ENCODE measurements at regions not wholly inside any gene's neighbourhood (a gene's known extent, or its start where the extent isn't known, plus 50 kb on each side); places are given as distances from the start of the nearest gene placed in this dataset.

GRCh38 chr13:58729361-58729760 is 1097.8 kb downstream of the PCDH17 start:
- no peak for DNase-seq (ENCODE audit: insufficient read length, low spot score)
- no peak for FAIRE-seq
- no peak for TF ChIP-seq TAF1 (IDR thresholded peaks at IDR 0.05; ENCODE audit: low read depth, low read length)
- TF ChIP-seq PAX5 (IDR thresholded peaks at IDR 0.05; ENCODE audit: insufficient read depth, low read length, severe bottlenecking): no peak
- no peak for TF ChIP-seq POLR2A (IDR thresholded peaks at IDR 0.05; ENCODE audit: low read depth, low read length)
- no peak for TF ChIP-seq SPI1 (IDR thresholded peaks at IDR 0.05; ENCODE audit: low read depth, low read length)
- no peak for TF ChIP-seq POLR2AphosphoS5 (IDR thresholded peaks at IDR 0.05; ENCODE audit: low read depth, low read length)
- no peak for TF ChIP-seq POU2F2 (IDR thresholded peaks at IDR 0.05; ENCODE audit: low read depth, low read length)

- DNase-seq (ENCODE audit: insufficient read length, low spot score) (no peak), FAIRE-seq (no peak)
These were observed 1113.1 kb downstream of the PCDH17 start for GRCh38 chr13:58744686-58745085.

GRCh38 chr13:58767566-58767965 is 1136.0 kb downstream of the PCDH17 start:
- DNase-seq (ENCODE audit: insufficient read length, low spot score): no peak
- no peak for FAIRE-seq
- TF ChIP-seq POLR2AphosphoS5 (IDR thresholded peaks at IDR 0.05; ENCODE audit: low read depth, low read length) (no peak), SPI1 (IDR thresholded peaks at IDR 0.05; ENCODE audit: low read depth, low read length) (no peak), PAX5 (IDR thresholded peaks at IDR 0.05; ENCODE audit: insufficient read depth, low read length, severe bottlenecking) (no peak), POLR2A (IDR thresholded peaks at IDR 0.05; ENCODE audit: low read depth, low read length) (no peak), POU2F2 (IDR thresholded peaks at IDR 0.05; ENCODE audit: low read depth, low read length) (no peak), TAF1 (IDR thresholded peaks at IDR 0.05; ENCODE audit: low read depth, low read length) (no peak)

More at GRCh38 chr13:58744686-58745085, 1113.1 kb downstream of the PCDH17 start:
- no peak for TF ChIP-seq TAF1 (IDR thresholded peaks at IDR 0.05; ENCODE audit: low read depth, low read length)
- no peak for TF ChIP-seq SPI1 (IDR thresholded peaks at IDR 0.05; ENCODE audit: low read depth, low read length)
- no peak for TF ChIP-seq POLR2AphosphoS5 (IDR thresholded peaks at IDR 0.05; ENCODE audit: low read depth, low read length)
- no peak for TF ChIP-seq POLR2A (IDR thresholded peaks at IDR 0.05; ENCODE audit: low read depth, low read length)
- TF ChIP-seq PAX5 (IDR thresholded peaks at IDR 0.05; ENCODE audit: insufficient read depth, low read length, severe bottlenecking): no peak
- no peak for TF ChIP-seq POU2F2 (IDR thresholded peaks at IDR 0.05; ENCODE audit: low read depth, low read length)

- no peak for FAIRE-seq
- no peak for DNase-seq (ENCODE audit: insufficient read length, low spot score)
- TF ChIP-seq POLR2A (IDR thresholded peaks at IDR 0.05; ENCODE audit: low read depth, low read length) (no peak), TAF1 (IDR thresholded peaks at IDR 0.05; ENCODE audit: low read depth, low read length) (no peak), POLR2AphosphoS5 (IDR thresholded peaks at IDR 0.05; ENCODE audit: low read depth, low read length) (no peak), SPI1 (IDR thresholded peaks at IDR 0.05; ENCODE audit: low read depth, low read length) (no peak), PAX5 (IDR thresholded peaks at IDR 0.05; ENCODE audit: insufficient read depth, low read length, severe bottlenecking) (no peak), POU2F2 (IDR thresholded peaks at IDR 0.05; ENCODE audit: low read depth, low read length) (no peak)
These were observed 1141.8 kb downstream of the PCDH17 start for GRCh38 chr13:58773280-58773859.

- DNase-seq (ENCODE audit: insufficient read length, low spot score): no peak
- TF ChIP-seq PAX5 (IDR thresholded peaks at IDR 0.05; ENCODE audit: insufficient read depth, low read length, severe bottlenecking) (no peak), POLR2A (IDR thresholded peaks at IDR 0.05; ENCODE audit: low read depth, low read length) (no peak), POU2F2 (IDR thresholded peaks at IDR 0.05; ENCODE audit: low read depth, low read length) (no peak), SPI1 (IDR thresholded peaks at IDR 0.05; ENCODE audit: low read depth, low read length) (no peak)
- FAIRE-seq: no peak
These were observed 1151.2 kb downstream of the PCDH17 start for GRCh38 chr13:58782736-58783135.

GRCh38 chr13:58792854-58793253 is 1161.3 kb downstream of the PCDH17 start:
- DNase-seq (ENCODE audit: insufficient read length, low spot score) (no peak), FAIRE-seq (no peak)
- TF ChIP-seq POU2F2 (IDR thresholded peaks at IDR 0.05; ENCODE audit: low read depth, low read length) (no peak), PAX5 (IDR thresholded peaks at IDR 0.05; ENCODE audit: insufficient read depth, low read length, severe bottlenecking) (no peak), POLR2A (IDR thresholded peaks at IDR 0.05; ENCODE audit: low read depth, low read length) (no peak), SPI1 (IDR thresholded peaks at IDR 0.05; ENCODE audit: low read depth, low read length) (no peak), TAF1 (IDR thresholded peaks at IDR 0.05; ENCODE audit: low read depth, low read length) (no peak), POLR2AphosphoS5 (IDR thresholded peaks at IDR 0.05; ENCODE audit: low read depth, low read length) (no peak)

- TF ChIP-seq POLR2A (IDR thresholded peaks at IDR 0.05; ENCODE audit: low read depth, low read length) (no peak), POU2F2 (IDR thresholded peaks at IDR 0.05; ENCODE audit: low read depth, low read length) (no peak), SPI1 (IDR thresholded peaks at IDR 0.05; ENCODE audit: low read depth, low read length) (no peak), PAX5 (IDR thresholded peaks at IDR 0.05; ENCODE audit: insufficient read depth, low read length, severe bottlenecking) (no peak), POLR2AphosphoS5 (IDR thresholded peaks at IDR 0.05; ENCODE audit: low read depth, low read length) (no peak), TAF1 (IDR thresholded peaks at IDR 0.05; ENCODE audit: low read depth, low read length) (no peak)
- DNase-seq (ENCODE audit: insufficient read length, low spot score) (no peak), FAIRE-seq (no peak)
These were observed 1164.2 kb downstream of the PCDH17 start for GRCh38 chr13:58795715-58796114.

GRCh38 chr13:58804832-58805231 is 1173.3 kb downstream of the PCDH17 start:
- TF ChIP-seq PAX5 (IDR thresholded peaks at IDR 0.05; ENCODE audit: insufficient read depth, low read length, severe bottlenecking) (no peak), SPI1 (IDR thresholded peaks at IDR 0.05; ENCODE audit: low read depth, low read length) (no peak), TAF1 (IDR thresholded peaks at IDR 0.05; ENCODE audit: low read depth, low read length) (no peak), POU2F2 (IDR thresholded peaks at IDR 0.05; ENCODE audit: low read depth, low read length) (no peak), POLR2A (IDR thresholded peaks at IDR 0.05; ENCODE audit: low read depth, low read length) (no peak), POLR2AphosphoS5 (IDR thresholded peaks at IDR 0.05; ENCODE audit: low read depth, low read length) (no peak)
- no peak for DNase-seq (ENCODE audit: insufficient read length, low spot score)
- no peak for FAIRE-seq

- no peak for DNase-seq (ENCODE audit: insufficient read length, low spot score)
- FAIRE-seq: no peak
- TF ChIP-seq SPI1 (IDR thresholded peaks at IDR 0.05; ENCODE audit: low read depth, low read length) (no peak), TAF1 (IDR thresholded peaks at IDR 0.05; ENCODE audit: low read depth, low read length) (no peak), POLR2AphosphoS5 (IDR thresholded peaks at IDR 0.05; ENCODE audit: low read depth, low read length) (no peak), POLR2A (IDR thresholded peaks at IDR 0.05; ENCODE audit: low read depth, low read length) (no peak), POU2F2 (IDR thresholded peaks at IDR 0.05; ENCODE audit: low read depth, low read length) (no peak), PAX5 (IDR thresholded peaks at IDR 0.05; ENCODE audit: insufficient read depth, low read length, severe bottlenecking) (no peak)
These were observed 1174.9 kb downstream of the PCDH17 start for GRCh38 chr13:58806401-58806800.

GRCh38 chr13:58823701-58824100 is 1192.2 kb downstream of the PCDH17 start:
- no peak for DNase-seq (ENCODE audit: insufficient read length, low spot score)
- no peak for FAIRE-seq
- TF ChIP-seq POLR2A (IDR thresholded peaks at IDR 0.05; ENCODE audit: low read depth, low read length) (no peak), TAF1 (IDR thresholded peaks at IDR 0.05; ENCODE audit: low read depth, low read length) (no peak), PAX5 (IDR thresholded peaks at IDR 0.05; ENCODE audit: insufficient read depth, low read length, severe bottlenecking) (no peak), POLR2AphosphoS5 (IDR thresholded peaks at IDR 0.05; ENCODE audit: low read depth, low read length) (no peak), POU2F2 (IDR thresholded peaks at IDR 0.05; ENCODE audit: low read depth, low read length) (no peak), SPI1 (IDR thresholded peaks at IDR 0.05; ENCODE audit: low read depth, low read length) (no peak)

Measured in GM12891 (cell line).